GM18508 (cell line): ENCODE measurements at regions not wholly inside any gene's neighbourhood (a gene's known extent, or its start where the extent isn't known, plus 50 kb on each side); places are given as distances from the start of the nearest gene placed in this dataset.

Experiments
- ATAC-seq: cut with Tn5 transposase; IDR thresholded peaks from one replicate; pipeline ENCODE4 v1.9.1; 2021; ENCODE audit warnings: moderate number of reproducible peaks; ENCODE audit not compliant: insufficient read depth, unreplicated experiment

GRCh38 chr9:95634536-95634935 is 117.8 kb upstream of the PTCH1 start:
- no peak for ATAC-seq

- no peak for ATAC-seq
Measured at GRCh38 chr9:95634114-95634513, 117.3 kb upstream of the PTCH1 start.

- ATAC-seq, result no peak
Measured at GRCh38 chr9:95629585-95629984, 112.8 kb upstream of the PTCH1 start.

DNA sequence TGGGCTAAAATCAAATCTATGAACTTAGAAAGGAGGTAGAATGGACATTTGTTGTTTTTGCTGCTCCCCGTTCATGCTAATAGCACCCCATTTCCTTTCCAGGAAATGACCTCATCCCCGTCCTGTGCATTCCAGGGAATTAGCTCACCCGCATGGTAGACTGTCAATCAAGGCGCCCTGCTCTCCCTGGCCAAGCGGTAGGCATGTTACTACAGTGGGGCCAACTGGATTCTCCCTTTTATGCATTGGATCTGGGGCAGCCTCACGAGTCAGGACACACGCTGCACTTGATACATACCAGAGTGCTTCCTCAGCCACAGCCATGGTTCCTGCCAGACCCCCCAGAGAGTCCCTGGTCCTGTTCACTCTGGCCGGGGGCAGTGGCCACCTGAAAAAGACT is 111.0 kb upstream of the PTCH1 start:
- no peak for ATAC-seq

GRCh38 chr9:95626885-95627558 is 110.3 kb upstream of the PTCH1 start:
- no peak for ATAC-seq

DNA sequence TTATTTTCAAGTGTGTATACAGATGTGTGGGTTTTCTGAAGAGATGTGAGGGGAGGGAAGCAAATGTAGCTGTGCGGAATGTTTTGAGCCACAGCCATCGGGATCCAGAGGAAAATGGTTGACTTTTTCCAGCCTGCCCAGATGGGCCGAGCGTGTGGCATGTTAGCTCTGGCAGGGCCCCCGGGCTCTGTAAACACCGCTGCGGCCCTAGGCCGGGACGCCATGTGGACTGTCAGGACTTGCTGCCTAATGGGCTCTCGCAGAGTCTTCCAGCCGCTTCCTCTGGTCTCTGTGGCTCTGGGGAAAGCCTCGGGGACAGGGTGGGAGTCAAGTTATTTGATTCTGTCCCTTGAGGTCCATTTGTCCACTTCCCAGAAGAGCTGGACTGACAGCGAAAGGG is 109.6 kb upstream of the PTCH1 start:
- no peak for ATAC-seq

DNA sequence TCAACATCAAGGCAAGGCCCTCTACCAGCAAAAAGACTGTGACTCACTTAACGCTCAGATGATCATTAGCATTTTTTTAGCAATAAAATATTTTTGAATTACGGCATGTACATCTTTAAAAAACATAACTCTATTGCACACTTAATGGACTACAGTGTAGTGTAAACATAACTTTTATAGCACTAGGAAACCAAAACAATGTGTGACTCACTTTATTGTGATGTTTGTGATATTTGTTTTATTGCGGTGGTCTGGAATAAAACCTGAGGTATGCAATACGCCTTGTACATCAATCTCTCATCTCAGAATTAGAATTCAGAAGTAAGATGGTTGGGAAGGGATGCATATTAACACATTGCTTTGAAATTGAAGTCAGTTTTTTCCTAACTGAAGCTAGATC is 106.9 kb upstream of the PTCH1 start:
- no peak for ATAC-seq

GRCh38 chr9:95620722-95621121 is 104.0 kb upstream of the PTCH1 start:
- ATAC-seq, result no peak

DNA sequence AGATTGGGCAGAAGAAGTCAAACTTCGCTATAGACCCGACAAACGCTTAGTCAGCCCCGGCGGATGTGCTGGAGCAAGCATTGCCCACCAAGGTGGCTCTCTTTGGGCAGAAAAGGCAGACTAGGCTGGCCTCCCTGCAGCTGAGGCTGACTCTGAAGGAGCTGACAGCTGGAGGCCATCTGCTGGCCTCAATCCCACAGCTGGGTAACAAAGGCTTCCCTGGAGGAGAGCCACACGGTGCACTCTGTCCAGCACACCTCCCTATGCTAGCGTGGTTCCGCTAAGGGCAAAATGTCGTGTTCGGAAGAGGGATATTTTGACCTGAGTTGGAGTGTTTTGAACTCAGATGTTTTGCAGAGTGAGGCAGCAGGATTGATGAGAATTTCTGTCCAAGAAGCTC is 103.5 kb upstream of the PTCH1 start:
- ATAC-seq, result no peak

DNA sequence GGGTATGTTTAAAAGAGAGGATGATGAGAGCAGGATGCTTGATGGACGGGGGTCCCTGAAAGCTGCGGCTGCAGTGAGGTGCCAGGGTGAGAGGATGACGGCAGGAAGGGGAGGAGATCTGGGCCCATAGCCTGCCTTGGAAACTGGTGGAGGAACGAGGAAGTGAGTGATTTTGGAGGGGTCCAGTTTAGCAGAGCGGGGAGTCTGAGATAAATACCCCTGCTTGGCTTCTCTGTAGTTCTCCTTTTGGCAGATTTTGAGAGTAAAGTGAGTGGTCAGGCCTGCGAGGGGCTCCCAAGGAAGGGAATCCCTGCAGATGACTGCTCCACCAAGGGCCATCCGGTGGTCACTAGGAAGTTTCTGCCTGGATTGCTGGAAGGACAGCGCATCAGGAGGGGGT is 98.5 kb upstream of the PTCH1 start:
- ATAC-seq, result no peak

DNA sequence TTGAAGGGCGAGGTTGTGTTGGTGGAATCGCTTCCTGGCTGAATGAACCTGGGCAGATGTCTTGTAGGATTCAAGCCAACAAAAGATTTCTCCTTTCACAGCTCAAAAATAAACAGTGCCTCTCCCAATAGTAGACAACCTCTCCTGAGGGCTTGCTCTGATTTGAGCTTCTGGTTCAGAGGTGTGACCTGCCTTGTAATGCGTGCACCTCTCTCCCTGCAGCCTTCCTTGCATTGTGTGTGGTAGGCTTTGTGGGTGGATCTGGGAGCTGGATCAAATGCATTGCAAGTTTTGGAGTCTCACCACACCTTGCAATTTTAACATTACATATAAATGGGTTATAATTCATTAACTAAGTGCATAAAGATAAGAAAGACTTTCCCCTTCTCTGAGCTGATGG is 96.9 kb upstream of the PTCH1 start:
- ATAC-seq, result no peak

- no peak for ATAC-seq
Measured at GRCh38 chr9:95611354-95611753, 94.6 kb upstream of the PTCH1 start.

GRCh38 chr9:95610006-95610785 is 93.4 kb upstream of the PTCH1 start:
- ATAC-seq, result no peak

GRCh38 chr9:95609426-95609825 is 92.7 kb upstream of the PTCH1 start:
- ATAC-seq, result no peak

DNA sequence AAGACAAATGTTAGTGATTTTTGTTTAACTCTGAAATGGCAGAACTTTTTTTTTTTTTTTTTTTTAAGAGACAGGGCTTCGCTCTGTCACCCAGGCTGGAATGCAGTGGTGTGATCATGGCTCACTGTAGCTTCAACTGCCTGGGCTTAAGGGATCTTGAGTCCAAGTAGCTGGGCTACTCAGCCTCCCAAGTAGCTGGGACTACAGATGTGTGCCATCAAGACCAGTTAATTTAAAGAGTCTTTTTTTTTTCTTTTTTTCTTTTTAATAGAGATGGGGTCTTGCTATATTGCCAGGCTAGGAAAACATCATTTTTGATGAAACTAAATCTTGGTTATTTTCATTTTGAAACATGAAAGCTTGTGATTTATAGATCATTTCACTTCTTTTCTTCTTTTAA is 91.6 kb upstream of the PTCH1 start:
- no peak for ATAC-seq

DNA sequence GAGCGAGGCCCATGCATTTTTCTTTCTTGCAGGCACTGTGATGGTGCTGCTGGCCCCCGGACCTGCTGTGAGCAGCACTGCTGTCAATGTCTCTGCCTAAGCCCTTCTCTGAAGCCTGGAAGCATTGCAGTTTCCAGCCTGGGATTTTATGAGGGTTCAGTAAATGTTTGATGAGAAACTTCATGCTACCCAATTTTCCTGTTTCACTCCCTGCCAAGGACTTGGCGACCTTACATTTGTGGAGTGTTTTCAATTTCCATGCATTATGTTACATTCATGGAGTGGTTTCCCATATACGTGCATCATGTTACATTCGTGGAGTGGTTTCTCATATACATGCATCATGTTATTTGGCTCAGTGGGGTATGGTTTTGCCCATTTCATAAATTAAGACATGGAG is 90.7 kb upstream of the PTCH1 start:
- ATAC-seq, result no peak

- no peak for ATAC-seq
Measured at GRCh38 chr9:95606489-95607350, 89.9 kb upstream of the PTCH1 start.

DNA sequence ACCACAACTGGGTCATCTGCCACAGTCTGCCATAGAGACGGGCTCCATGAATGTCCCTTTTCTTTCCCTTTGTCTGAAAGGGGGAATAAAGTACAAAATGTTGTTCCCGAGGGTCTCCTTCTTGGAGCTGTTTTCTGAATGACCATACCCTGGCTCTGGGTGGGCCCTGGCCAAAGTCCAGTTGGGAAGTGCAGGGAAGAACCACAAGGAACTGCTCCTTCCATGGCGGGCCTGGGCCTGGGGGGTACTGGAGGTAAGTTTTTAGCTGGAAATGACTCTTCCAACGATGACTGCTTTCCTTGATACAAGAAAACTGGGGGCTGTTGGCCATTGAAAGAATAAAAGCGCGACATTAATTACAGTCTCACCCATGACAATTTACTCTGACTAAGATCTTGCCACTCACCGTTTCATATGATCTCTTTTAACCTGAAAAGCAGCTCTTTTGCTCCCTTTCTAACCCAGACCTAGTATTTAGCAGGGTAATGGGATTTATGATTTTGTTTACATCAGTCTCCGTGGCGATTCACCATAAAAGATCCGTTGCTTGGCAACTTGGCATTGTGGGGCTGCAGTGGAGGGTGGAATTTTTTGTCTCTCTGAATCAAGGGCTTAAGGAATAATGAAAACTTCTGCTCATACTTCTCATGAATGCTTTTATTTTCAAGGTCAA is 89.2 kb upstream of the PTCH1 start:
- ATAC-seq, result no peak

DNA sequence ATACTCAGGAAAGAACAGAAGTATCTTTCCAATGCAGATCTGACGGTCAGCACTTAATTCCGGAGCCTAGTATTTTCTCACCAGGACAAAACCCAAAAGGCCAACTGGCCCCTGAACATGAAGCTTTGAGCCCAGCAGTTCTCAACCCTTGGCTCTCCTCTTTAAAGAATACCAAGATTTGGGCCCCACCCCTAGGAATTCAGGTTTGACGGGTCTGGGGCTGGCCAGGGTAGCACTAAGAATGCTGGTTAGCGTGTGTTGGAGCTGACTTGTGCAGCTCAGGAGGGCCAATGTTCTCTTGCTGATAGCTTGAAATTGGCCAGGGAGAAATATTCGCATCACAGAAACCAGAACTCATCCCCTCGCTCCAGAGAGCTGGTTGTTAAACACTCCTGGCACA is 88.3 kb upstream of the PTCH1 start:
- no peak for ATAC-seq

DNA sequence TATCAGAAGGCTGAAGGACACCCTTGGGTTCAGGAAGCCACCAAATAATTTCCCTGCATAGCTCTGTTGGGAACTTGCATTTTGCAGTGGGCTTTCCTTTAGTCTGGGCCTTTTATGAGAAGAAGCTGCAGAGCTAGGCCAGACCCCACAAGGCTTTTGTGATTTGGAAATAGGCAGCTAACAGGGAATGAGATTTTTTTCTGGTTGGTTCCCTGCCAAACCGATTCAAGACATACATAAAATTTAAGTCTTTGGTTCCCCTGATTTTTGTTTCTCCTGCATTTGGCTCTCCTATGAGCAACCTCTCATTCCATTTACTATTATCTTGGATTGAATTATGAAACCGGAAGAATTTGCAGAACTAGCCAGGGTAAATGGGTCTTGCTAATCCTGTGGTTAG is 81.5 kb upstream of the PTCH1 start:
- no peak for ATAC-seq
